Endodermal cell (in vitro differentiated cells): ENCODE measurements at regions not wholly inside any gene's neighbourhood (a gene's known extent, or its start where the extent isn't known, plus 50 kb on each side); places are given as distances from the start of the nearest gene placed in this dataset.

ENCODE experiments used
- DNase-seq: peaks from one replicate; pipeline ENCODE4 v3.0.0-alpha.2; 2017
- H3K27ac ChIP-seq: 2 replicates; pipeline ENCODE4 v1.5.1; 2013; ENCODE audit warnings: mild to moderate bottlenecking, low read depth, low read length, moderate library complexity
- H3K27me3 ChIP-seq: 2 replicates; pipeline ENCODE4 v1.6.1; 2013; ENCODE audit warnings: mild to moderate bottlenecking, low read length, moderate library complexity; ENCODE audit not compliant: insufficient read depth, control insufficient read depth, poor library complexity, severe bottlenecking
- H3K36me3 ChIP-seq: 2 replicates; pipeline ENCODE4 v1.7.0; 2013; ENCODE audit warnings: mild to moderate bottlenecking, low read length, moderate library complexity; ENCODE audit not compliant: control insufficient read depth, insufficient read depth
- H3K4me1 ChIP-seq: one replicate; pipeline ENCODE4 v1.7.0; 2013; ENCODE audit warnings: low read length; ENCODE audit not compliant: control insufficient read depth, insufficient read depth
- H3K4me3 ChIP-seq: 2 replicates; pipeline ENCODE4 v1.5.1; 2013; ENCODE audit warnings: mild to moderate bottlenecking, low read length, moderate library complexity
- H3K9ac ChIP-seq: 2 replicates; pipeline ENCODE4 v1.6.1; 2013; ENCODE audit warnings: mild to moderate bottlenecking, low read length, moderate library complexity; ENCODE audit not compliant: poor library complexity, severe bottlenecking; ENCODE audit errors: extremely low read depth
- H3K9me3 ChIP-seq: 2 replicates; pipeline ENCODE4 v1.6.1; 2013; ENCODE audit warnings: mild to moderate bottlenecking, low read length, moderate library complexity; ENCODE audit not compliant: control insufficient read depth
- H3K27ac Mint-ChIP-seq: 2 replicates; pipeline ENCODE4 v1.8.0; 2020; ENCODE audit warnings: mixed read lengths
- H3K27me3 Mint-ChIP-seq: 2 replicates; pipeline ENCODE4 v1.8.0; 2021; ENCODE audit warnings: mild to moderate bottlenecking, mixed read lengths; ENCODE audit not compliant: insufficient read depth
- H3K36me3 Mint-ChIP-seq: 2 replicates; pipeline ENCODE4 v1.8.0; 2020; ENCODE audit warnings: low read depth, mixed read lengths
- H3K4me1 Mint-ChIP-seq: 2 replicates; pipeline ENCODE4 v1.8.0; 2020; ENCODE audit warnings: mixed read lengths
- H3K4me3 Mint-ChIP-seq: 2 replicates; pipeline ENCODE4 v1.8.0; 2020; ENCODE audit warnings: mild to moderate bottlenecking, moderate library complexity, mixed read lengths
- H3K9me3 Mint-ChIP-seq: 2 replicates; pipeline ENCODE4 v1.8.0; 2020; ENCODE audit warnings: mild to moderate bottlenecking, mixed read lengths
- CTCF ChIP-seq: fragments of 200-600 bp; sonication (generic); conservative IDR thresholded peaks from 2 replicates; pipeline ENCODE4 v1.5.0; 2021; ENCODE audit warnings: antibody characterized with exemption, mild to moderate bottlenecking
- WGBS, 2 experiments: methylation state at CpG; one replicate each; pipeline versions ENCODE4 v1.1.5 to v1.1.7; 2013; ENCODE audit warnings: missing lambda C conversion rate in 2 of 2, mixed read lengths in 1 of 2; ENCODE audit not compliant: insufficient coverage in 1 of 2, insufficient read length in 1 of 2; 5-methylcytosine and 5-hydroxymethylcytosine counted together

- no peaks in the 10 kb centered on the region for H3K27me3 ChIP-seq
- peaks cover 8% of the 10 kb centered on the region for H3K4me1 ChIP-seq
- DNase-seq = no peak
- Mint-ChIP-seq H3K4me3 (no peak overlapping the region), H3K4me1 (peaks cover 24% of the 10 kb centered on the region), H3K36me3 (no peaks in the 10 kb centered on the region), H3K27ac (no peak overlapping the region), H3K9me3 (no peaks in the 10 kb centered on the region), H3K27me3 (no peaks in the 10 kb centered on the region)
- H3K36me3 ChIP-seq = no peaks in the 10 kb centered on the region
- TF ChIP-seq CTCF = no peak
- H3K27ac ChIP-seq = no peak overlapping the region
- no peak overlapping the region for H3K9ac ChIP-seq
- no peaks in the 10 kb centered on the region for H3K9me3 ChIP-seq
- WGBS, 2 experiments = no CpG with 5 or more reads among the region's 1 CpG
- H3K4me3 ChIP-seq = no peak overlapping the region
Measured at GRCh38 chr11:28756977-28757376, 648.8 kb downstream of the METTL15 start.

- Histone ChIP-seq H3K4me1 (peaks cover 14% of the 10 kb centered on the region), H3K4me3 (peak overlapping the region; percentile 52), H3K27ac (no peak overlapping the region), H3K9me3 (peaks cover 6% of the 10 kb centered on the region), H3K27me3 (peaks cover 18% of the 10 kb centered on the region), H3K9ac (no peak overlapping the region), H3K36me3 (no peaks in the 10 kb centered on the region)
- Mint-ChIP-seq H3K4me3 (no peak overlapping the region), H3K27me3 (peaks cover 33% of the 10 kb centered on the region), H3K36me3 (no peaks in the 10 kb centered on the region), H3K4me1 (peaks cover 39% of the 10 kb centered on the region), H3K9me3 (no peaks in the 10 kb centered on the region), H3K27ac (no peak overlapping the region)
- TF ChIP-seq CTCF = no peak
- no peak for DNase-seq
Measured at GRCh38 chr11:28743061-28743550, 634.9 kb downstream of the METTL15 start.

GRCh38 chr11:28739489-28740280 lies 631.5 kb downstream of the METTL15 start:
- no peak overlapping the region for H3K4me3 Mint-ChIP-seq
- Histone ChIP-seq H3K27me3 (peaks cover 40% of the 10 kb centered on the region), H3K36me3 (no peaks in the 10 kb centered on the region), H3K9me3 (no peaks in the 10 kb centered on the region), H3K4me3 (no peak overlapping the region), H3K9ac (no peak overlapping the region), H3K4me1 (peaks cover 13% of the 10 kb centered on the region), H3K27ac (no peak overlapping the region)
- no peak for DNase-seq
- H3K9me3 Mint-ChIP-seq = no peaks in the 10 kb centered on the region
- H3K27ac Mint-ChIP-seq = no peak overlapping the region
- peaks cover 48% of the 10 kb centered on the region for H3K4me1 Mint-ChIP-seq
- no peaks in the 10 kb centered on the region for H3K36me3 Mint-ChIP-seq
- peaks cover 56% of the 10 kb centered on the region for H3K27me3 Mint-ChIP-seq
- no peak for TF ChIP-seq CTCF
- WGBS, 2 experiments = 83 to 86% methylated on average over 2 to 4 of the region's 4 CpGs
